HG03103 (cell line): ENCODE measurements at regions not wholly inside any gene's neighbourhood (a gene's known extent, or its start where the extent isn't known, plus 50 kb on each side); places are given as distances from the start of the nearest gene placed in this dataset.
"Not testable (repeated sequence)": the region's sequence is repeated elsewhere in the genome, so short reads cannot be mapped to it uniquely, and the experiment has no call there.

Source experiments
- ATAC-seq: cut with Tn5 transposase; IDR thresholded peaks from one replicate; pipeline ENCODE4 v1.9.1; 2021; ENCODE audit warnings: low read depth; ENCODE audit not compliant: unreplicated experiment

DNA sequence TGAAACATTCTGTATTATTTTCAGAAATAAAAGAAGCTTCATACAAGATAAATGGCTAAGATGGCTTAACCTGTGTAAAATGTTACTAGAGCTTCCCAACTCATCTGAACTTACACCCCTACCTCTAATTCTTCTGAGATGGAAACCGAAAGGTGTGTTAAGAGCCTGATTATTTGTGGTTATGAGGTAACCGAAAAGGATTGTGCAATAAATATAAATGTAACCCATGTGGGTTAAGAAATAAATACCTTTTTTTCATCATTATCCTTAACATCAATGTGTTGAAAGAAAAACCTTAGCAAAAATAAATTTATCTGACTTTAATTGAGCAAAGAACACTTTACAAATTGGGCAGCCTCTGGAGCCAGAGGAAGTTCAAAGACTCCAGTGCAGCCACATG, 961.8 kb upstream of the SPRY2 start:
- no peak for ATAC-seq

GRCh38 chr13:81302125-81302524, 961.2 kb upstream of the SPRY2 start:
- no peak for ATAC-seq

GRCh38 chr13:81295177-81295576, 954.3 kb upstream of the SPRY2 start:
- ATAC-seq: no peak

DNA sequence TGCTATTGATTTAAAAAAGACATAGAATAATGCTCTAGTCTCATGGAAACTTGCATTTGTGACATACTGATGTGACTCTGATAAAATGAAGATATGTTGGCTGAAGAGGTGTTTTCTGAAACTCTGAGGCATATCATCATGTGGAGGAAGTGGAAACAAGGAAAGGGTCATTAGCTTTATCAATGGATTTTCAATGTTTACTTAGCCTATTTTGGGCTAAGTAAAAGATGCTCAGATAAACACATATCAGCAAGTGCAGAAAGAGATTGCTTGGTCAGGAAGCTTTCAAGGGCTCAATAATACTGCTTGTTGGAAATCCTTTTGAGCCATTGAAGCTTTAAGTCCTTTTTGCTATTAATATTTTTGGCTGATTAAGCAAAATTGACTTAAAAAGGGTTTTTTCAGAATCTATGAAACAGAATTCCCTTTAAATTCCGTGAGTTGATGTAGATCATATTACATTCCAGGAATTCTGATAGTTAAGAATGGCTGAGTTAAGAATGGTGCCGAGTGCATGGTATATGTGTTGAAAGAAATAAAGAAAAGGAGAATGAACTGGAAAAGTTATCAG, 952.8 kb upstream of the SPRY2 start:
- ATAC-seq: no peak

DNA sequence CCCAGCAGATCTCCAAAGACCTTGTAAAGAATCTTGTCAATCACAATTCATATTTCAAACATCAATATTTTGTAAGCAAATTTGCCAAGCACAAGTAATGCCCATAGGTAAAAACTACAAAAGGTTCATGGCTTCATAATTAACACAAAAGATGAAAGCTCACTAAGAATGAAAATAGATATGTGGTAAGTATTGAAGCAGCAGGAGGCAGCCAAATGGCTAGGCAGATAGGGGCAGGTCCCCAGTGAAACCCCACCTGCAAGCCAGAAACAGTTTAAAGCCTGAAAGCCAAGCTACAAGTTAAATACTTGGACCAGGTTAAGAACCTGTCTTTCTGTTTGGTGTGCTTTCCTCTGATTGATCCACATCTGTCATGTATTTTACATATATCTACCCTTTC, 942.6 kb upstream of the SPRY2 start:
- no peak for ATAC-seq

- no peak for ATAC-seq
Measured at GRCh38 chr13:81283062-81283461, 942.1 kb upstream of the SPRY2 start.

GRCh38 chr13:81275666-81276258, 934.8 kb upstream of the SPRY2 start:
- no peak for ATAC-seq

DNA sequence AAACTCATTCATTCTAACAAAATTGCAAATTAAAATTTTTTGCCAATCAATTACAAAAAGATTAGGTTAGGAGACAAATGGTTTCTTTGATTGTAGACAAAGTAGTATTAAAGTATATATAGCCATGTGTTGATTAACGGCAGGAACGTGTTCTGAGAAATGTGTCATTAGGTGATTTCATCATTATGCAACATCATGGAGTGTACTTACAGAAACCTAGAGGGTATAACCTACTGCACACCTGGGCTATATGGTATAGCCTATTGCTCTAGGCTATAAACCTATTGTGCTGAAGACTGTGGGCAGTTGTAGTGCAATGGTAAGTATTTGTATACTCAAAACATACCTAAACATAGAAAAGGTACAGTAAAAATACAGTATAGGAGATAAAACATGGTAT, 906.8 kb upstream of the SPRY2 start:
- ATAC-seq: no peak

GRCh38 chr13:81246556-81246955, 905.6 kb upstream of the SPRY2 start:
- no peak for ATAC-seq

DNA sequence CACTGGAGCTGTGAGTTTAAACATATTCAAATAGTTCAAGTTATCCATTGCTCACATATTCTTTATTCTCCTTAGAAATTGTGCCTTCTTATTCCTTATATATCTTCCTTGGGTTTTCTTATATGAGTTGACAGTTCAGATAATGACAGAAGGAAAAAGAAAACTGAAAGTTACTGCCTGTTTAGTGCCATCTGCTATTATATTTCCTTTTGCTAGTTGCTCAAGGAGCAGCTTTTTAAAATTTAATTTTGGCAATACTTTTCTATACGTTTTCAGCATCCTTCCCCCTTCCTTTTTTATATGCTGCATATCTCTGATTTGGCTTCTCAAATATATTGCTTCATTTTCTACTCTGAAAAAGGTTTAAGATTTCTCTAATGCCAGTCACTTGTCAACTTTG, 903.1 kb upstream of the SPRY2 start:
- no peak for ATAC-seq

GRCh38 chr13:81230386-81230785, 889.5 kb upstream of the SPRY2 start:
- ATAC-seq: no peak

GRCh38 chr13:81226830-81227229, 885.9 kb upstream of the SPRY2 start:
- ATAC-seq: not testable (repeated sequence)

DNA sequence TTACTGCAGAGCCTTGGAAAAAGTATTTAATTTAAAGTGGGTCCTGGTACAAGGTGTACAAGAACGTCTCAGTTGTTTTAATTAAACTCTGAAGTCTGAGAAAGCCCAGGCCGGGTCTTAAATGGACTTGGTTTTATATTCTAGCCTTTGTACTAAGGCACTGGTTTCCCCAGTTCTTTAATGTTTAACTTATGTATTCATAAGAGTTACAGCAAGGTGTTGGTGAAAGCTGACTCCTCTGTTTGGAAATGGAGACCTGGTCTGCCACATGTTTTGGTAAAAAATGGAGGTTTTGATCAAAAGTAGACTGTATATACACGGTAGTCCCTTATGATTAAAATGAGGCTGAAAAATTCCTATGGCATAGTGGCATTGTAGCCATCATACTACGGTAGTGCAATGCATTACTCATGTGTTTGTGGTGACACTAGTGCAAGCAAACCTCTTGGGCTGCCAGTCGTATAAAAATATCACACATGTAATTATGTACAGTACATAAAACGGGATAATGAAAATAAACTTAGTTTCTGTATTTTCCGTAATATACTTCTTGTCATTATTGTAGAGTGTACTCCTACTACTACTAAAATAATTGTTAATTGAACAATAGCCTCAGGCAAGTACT, 883.4 kb upstream of the SPRY2 start:
- ATAC-seq: no peak

DNA sequence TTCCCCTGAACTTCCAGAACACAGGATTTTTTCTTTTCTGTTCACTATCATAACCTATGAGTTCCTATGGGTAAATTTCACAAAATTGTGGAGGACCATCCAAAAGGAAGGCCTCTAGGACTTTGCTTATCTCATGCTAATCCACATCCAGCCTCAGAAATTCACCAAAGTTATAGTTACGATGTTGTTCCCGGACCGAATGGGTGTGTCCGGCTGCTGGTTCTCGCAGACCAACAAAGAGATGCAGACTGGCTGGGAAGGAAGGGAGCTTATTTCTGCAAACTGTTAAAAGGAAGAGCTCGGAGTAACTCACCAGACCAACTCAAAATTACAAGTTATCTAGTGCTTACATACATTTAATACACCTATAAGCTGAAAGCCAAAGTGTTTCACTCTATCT, 882.9 kb upstream of the SPRY2 start:
- no peak for ATAC-seq

DNA sequence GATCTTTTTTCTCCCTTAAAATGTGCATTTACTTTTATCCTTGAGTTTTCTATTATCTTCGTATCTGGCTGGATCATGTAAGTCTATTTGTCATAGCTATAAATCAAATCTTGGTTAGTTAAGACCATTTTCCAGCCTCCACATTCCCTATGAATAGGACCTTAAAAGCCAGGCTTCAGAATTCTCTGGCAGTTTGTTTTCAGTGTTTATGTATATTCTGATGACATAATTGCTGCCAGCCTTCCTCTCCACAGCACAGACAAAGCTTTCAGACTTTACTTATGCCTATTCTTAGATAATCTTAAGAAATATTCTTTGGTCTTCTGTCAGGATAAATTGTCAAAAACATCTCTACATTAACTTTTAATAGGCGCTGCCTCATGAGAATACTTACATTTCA, 870.8 kb upstream of the SPRY2 start:
- ATAC-seq: no peak

GRCh38 chr13:81207636-81208035, 866.7 kb upstream of the SPRY2 start:
- ATAC-seq: no peak

GRCh38 chr13:81207231-81207630, 866.3 kb upstream of the SPRY2 start:
- no peak for ATAC-seq

DNA sequence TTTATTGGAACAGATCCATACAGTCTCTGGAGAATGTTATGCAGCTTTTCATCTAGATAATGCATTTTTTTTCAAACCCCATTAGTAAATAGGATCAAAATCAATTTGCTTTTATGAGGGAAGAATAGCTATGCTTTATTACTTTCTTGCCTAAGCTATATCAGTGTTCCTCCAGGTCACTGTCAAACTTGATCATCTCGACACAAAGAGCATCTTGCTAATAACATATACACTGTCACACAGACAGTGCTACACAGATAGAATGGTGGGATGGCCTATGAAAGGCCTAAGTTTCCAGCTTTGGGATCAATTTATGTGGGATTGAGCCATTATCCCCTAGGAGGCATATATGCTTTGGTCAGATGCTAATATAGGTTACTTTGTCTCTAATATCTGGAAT, 862.9 kb upstream of the SPRY2 start:
- no peak for ATAC-seq

DNA sequence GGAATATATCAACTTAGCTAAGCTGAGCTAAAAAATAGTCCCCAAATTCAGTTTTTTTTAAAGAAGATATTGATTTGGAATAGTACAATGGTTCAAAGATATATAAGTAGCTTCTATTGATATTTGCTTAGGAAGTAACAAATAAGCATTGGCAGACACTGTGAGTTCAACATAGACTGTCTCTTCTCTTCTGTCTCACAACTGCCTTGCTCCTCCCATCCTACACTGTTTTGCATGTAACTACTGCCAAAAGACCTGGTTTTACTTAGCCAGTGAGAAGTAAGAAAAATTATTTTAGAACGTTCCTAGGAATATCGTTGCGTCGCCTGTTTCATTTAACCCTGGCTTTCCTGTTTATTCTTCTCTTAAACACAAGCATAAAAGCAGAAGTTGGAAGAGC, 859.0 kb upstream of the SPRY2 start:
- no peak for ATAC-seq

DNA sequence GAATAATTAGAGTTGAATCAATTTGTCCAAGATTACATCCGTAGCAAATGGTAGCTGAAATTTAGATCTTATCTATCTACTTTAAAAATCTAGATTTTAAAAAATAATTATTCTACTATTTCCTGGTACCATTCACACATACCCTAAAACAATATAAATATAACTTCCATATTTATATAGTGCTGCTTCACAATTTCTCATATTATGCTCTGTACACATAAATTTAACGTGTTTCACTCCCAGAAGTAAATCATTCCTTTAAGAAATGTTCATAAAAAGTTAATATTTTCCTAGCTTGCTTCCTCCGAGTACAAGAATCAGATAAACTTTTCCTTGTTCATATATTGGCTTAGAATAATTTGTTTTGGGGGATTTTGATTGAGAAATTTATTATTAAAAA, 857.0 kb upstream of the SPRY2 start:
- no peak for ATAC-seq

DNA sequence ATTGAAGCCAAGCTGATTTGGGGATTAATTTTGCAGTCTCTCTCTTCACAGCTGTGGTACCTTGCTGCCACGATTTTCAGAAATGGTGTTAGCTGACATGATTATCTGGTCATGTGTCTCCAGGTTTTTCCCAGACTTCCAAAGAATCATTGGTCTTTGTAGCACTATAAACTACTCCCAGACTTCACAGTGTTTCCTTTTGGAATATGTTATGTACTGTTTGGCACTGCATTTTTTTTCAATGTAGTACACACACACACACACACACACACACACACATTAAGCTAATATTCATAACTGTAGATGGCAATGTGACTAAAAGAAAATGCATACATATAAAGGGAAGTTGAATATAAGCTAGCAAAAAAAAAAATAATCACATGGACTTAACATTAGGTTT, 856.6 kb upstream of the SPRY2 start:
- no peak for ATAC-seq

DNA sequence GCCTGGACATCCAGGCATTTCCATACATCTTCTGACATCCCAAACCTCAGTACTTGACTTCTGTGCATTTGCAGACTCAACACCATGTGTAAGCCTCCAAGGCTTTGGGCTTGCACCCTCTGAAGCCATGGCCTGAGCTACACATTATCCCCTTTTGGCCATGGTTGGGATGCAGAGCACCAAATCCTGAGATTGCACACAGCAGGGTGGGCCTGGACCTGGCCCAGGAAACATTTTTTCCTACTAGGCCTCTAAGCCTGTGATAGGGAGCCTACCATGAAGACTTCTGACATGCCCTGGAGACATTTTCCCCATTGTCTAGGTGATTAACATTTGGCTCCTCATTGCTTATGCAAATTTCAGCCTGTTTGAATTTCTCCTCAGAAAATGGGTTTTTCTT, 853.4 kb upstream of the SPRY2 start:
- no peak for ATAC-seq
